Lower leg skin (tissue), 4 donors: ENCODE measurements at regions not wholly inside any gene's neighbourhood (a gene's known extent, or its start where the extent isn't known, plus 50 kb on each side); places are given as distances from the start of the nearest gene placed in this dataset.
A peak's percentile ranks its signal among the peaks of the same experiment; 100 is the strongest.

Source experiments
- DNase-seq, 2 donors: peaks; one replicate each; pipeline ENCODE4 v3.0.0-alpha.2; 2019; ENCODE audit warnings: low spot score in 2 of 2
- H3K4me3 ChIP-seq: fragments of 200-600 bp; sonication (generic); 2 replicates; pipeline ENCODE4 v1.5.1; 2017; ENCODE audit warnings: mild to moderate bottlenecking, low read depth; ENCODE audit not compliant: poor library complexity, severe bottlenecking
- POLR2A ChIP-seq, 2 donors: fragments of 450-650 bp; IDR thresholded peaks; one replicate each; pipeline ENCODE4 v1.6.1; 2016 to 2017; ENCODE audit warnings: antibody characterized with exemption in 2 of 2, mild to moderate bottlenecking in 1 of 2, moderate library complexity in 1 of 2
- WGBS, 2 donors: methylation state at CpG; one replicate each; pipeline ENCODE4 v1.1.5; 2018; 5-methylcytosine and 5-hydroxymethylcytosine counted together
- intact Hi-C: fragments of 100-400 bp; cut with DNase I; formaldehyde crosslinking; loops from one replicate; pipeline ENCODE4 v1.15.0; 2023; ENCODE audit warnings: low total_unique reads
- TF ChIP-seq, protein P1 (sequence below), 3 donors: fragments of 450-650 bp; IDR thresholded peaks; one replicate each; pipeline ENCODE4 v1.5.1; 2016; ENCODE audit warnings: antibody characterized with exemption in 3 of 3, mild to moderate bottlenecking in 3 of 3, moderate library complexity in 2 of 3

DNA sequence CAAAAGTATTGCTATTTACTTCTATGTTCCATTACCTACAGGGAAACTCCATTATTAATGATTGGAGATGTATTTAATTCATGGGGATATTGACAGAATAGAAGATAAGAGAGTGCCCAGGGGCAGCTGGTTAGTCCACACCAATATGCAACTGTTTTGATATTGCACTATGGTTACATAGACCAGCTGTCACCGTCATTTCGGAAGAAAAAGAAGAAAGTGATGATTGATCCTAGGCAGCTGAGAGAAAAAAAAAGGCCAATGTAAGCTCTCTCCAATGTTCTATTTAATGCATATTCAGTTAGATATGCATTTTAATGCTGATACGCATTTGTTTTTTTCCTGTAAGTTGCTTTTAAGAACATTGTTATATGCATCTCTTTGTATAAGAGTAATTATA lies 1367.2 kb downstream of the KCNT2 start:
- H3K4me3 ChIP-seq = no peak overlapping the region
- DNase-seq = no peak
- WGBS, 2 donors = 85 to 89% methylated on average over 3 of the region's 3 CpGs
- intact Hi-C loops = no loop called here
- no peak for TF ChIP-seq POLR2A (IDR thresholded peaks at IDR 0.05)

DNA sequence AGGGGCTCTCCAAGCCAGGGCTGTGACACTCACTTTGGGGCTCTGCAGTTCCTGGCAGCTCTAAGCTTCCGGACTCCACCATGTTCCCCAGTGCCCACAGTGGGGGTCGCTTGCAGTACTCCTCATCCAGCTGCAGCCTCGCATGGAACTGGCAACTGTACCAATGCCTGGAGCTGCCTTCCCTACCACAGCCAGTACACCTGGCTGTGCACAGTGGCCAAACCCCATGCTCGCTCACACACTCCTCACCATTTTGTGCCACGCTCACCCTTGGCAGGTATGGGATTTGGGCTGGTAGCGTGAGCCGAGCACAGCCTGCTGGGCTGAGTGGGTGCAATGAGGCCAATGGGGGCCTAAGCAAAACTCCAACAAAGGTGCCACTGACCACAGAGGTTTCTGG lies 1369.9 kb downstream of the KCNT2 start:
- no peak for TF ChIP-seq POLR2A (IDR thresholded peaks at IDR 0.05)
- TF ChIP-seq, protein P1, sequence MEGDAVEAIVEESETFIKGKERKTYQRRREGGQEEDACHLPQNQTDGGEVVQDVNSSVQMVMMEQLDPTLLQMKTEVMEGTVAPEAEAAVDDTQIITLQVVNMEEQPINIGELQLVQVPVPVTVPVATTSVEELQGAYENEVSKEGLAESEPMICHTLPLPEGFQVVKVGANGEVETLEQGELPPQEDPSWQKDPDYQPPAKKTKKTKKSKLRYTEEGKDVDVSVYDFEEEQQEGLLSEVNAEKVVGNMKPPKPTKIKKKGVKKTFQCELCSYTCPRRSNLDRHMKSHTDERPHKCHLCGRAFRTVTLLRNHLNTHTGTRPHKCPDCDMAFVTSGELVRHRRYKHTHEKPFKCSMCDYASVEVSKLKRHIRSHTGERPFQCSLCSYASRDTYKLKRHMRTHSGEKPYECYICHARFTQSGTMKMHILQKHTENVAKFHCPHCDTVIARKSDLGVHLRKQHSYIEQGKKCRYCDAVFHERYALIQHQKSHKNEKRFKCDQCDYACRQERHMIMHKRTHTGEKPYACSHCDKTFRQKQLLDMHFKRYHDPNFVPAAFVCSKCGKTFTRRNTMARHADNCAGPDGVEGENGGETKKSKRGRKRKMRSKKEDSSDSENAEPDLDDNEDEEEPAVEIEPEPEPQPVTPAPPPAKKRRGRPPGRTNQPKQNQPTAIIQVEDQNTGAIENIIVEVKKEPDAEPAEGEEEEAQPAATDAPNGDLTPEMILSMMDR (IDR thresholded peaks at IDR 0.05) = no peak
- WGBS, 2 donors = 95 to 97% methylated on average over 7 of the region's 7 CpGs
- H3K4me3 ChIP-seq = no peak overlapping the region
- peak in 1 of 2 donors; percentile 63 for DNase-seq
- intact Hi-C loops = no loop called here

DNA sequence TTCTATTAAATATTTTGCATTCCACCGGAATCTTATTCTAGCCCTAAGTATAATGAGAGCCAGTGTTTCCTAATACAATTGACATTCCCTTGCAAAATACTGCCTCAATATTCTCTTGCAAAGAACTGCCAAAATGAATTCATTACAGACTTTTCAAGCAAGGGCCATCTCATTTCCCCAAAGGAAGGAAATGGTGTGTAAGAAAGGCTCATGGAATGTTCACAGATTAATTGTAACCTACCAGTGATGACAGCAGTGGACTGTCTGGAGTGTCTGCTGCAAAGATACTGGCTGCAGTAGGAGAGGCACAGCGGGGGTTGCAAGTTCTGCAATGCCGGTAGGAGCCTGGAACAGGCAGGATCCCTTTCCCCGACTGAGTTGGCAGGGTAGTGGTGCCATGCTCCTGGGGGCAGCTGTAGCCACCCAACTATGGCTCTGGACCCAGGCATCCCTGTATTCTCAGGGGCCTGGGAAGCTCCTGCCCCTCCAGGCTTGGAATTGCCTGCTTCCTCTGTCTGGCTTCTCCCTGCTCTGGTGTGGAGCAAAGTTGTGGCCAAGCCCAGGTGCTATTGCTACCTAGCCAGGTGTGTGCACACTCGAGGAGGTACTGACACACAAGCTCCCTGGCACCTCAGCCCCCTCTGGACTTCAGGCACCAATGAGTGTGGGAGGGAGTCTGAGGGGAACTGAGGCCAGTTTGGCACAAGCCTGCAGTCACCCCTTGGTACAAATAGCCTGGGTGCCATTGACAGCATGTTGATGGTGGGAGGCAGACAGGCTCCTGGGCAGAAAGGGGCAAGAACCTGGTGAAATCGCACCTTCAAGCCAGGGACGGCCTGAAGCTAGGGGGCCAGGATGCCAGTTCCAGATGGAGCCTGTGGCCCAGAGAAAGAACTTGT lies 1371.0 kb downstream of the KCNT2 start:
- DNase-seq = no peak
- WGBS, 2 donors = 63 to 69% methylated on average over 7 of the region's 7 CpGs
- TF ChIP-seq, protein P1 (IDR thresholded peaks at IDR 0.05) = no peak
- TF ChIP-seq POLR2A (IDR thresholded peaks at IDR 0.05) = no peak

DNA sequence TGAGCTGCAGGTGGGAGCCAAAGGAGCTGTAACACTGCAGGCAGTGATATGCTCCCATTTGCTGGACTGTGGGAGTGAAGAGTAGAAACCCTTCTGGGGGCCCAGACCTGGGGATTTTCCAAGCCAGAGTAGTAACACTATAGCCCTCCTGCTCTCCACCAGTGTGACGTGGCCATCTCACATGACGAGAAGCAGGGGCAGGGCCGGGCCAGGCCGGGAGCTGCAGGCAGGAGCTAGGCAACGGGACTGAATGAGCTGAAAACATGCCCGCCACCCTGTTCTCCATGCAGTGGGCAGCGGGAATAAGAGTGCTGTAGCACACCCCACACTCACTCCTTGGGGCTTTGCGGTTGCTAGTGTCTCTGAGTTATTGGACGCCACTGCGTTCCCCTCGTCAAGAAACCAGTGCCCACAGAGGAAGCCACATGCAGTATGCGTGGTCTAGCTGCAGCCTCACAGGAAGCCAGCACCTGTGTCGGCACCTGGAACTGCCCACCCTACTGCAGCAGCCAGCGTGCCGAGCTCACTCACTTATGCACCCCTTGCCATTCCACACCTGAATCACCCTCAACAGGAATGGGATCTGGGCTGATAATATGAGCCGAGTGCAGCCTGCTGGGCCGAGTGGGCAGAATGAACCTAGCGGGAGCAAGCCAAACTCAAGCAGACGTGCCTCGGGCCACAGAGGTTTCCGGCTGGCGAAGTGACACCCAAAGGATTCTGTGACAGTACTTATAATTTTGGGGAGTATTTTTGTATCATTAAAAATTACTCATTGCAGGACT lies 1389.6 kb downstream of the KCNT2 start:
- WGBS, 2 donors = 94 to 95% methylated on average over 22 of the region's 22 CpGs
- intact Hi-C loops = no loop called here
- TF ChIP-seq POLR2A (IDR thresholded peaks at IDR 0.05) = no peak
- TF ChIP-seq, protein P1 (IDR thresholded peaks at IDR 0.05) = no peak
- no peak for DNase-seq
- H3K4me3 ChIP-seq = no peak overlapping the region

More for the DNA sequence above, 1371.0 kb downstream of the KCNT2 start:
- H3K4me3 ChIP-seq = no peak overlapping the region
- intact Hi-C loops = no loop called here

DNA sequence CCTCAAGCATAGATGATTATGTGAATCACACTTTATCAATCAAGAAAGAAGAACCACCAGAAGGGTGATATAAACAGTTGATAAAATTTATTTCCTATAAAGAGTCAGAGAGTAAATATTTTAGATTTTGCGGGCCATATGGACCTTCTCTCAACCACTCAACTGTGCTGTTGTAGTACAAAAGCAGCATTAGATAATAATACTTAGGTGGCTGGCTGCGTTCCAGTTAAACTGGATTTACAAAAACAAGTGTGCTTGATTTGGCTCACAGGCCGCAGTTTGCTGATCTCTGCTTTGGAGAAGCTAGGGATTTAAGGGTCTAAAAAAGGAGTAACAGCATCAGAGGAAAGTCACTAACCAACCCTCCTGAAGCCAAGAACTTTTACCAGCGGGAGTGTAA lies 1406.0 kb downstream of the KCNT2 start:
- H3K4me3 ChIP-seq = no peak overlapping the region
- no peak for DNase-seq
- WGBS, 2 donors = 63 to 71% methylated on average over 4 of the region's 4 CpGs
- intact Hi-C loops = no loop called here
- no peak for TF ChIP-seq POLR2A (IDR thresholded peaks at IDR 0.05)
- TF ChIP-seq, protein P1 (IDR thresholded peaks at IDR 0.05) = no peak

DNA sequence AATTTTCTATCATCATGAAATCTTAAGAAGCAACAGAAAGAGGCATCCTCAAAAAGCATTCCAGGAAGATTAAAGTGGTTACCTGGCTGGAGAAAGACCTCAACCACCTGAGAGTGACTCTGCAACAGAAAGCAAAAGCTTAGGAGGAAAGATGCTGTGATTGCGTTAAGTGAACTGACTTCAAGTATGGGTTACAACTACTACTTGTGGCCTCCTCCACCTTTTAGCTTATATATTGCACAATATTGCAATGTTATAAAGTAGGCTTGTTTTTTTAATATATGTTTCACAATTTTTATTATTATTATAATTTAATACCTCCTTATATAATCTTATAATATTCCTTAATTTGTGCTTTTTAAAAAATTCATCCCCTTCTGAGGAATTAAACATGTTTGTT lies 1407.5 kb downstream of the KCNT2 start:
- no peak for DNase-seq
- no peak overlapping the region for H3K4me3 ChIP-seq
- TF ChIP-seq, protein P1 (IDR thresholded peaks at IDR 0.05) = no peak
- no peak for TF ChIP-seq POLR2A (IDR thresholded peaks at IDR 0.05)
- intact Hi-C loops = no loop called here
- WGBS, 2 donors = 94 to 96% methylated on average over 1 of the region's 1 CpG
